Thoracic aorta (tissue), 2 donors: ENCODE measurements at regions not wholly inside any gene's neighbourhood (a gene's known extent, or its start where the extent isn't known, plus 50 kb on each side); places are given as distances from the start of the nearest gene placed in this dataset.

Experiments
- ATAC-seq: fragments of 150-250 bp; one replicate; pipeline ENCODE4 v1.8.0; 2017; ENCODE audit warnings: low read depth; ENCODE audit not compliant: insufficient number of reproducible peaks, low FRiP score
- DNase-seq: peaks from one replicate; pipeline ENCODE4 v3.0.0-alpha.2; 2020; ENCODE audit warnings: low spot score
- H3K27ac ChIP-seq, 2 donors: fragments of 200-600 bp; sonication (generic); 1 replicate in 1 of 2; 2 replicates in 1 of 2; pipeline ENCODE4 v1.5.1; 2016; ENCODE audit warnings: mild to moderate bottlenecking in 2 of 2, moderate library complexity in 2 of 2
- H3K27me3 ChIP-seq: fragments of 200-600 bp; sonication (generic); replicated peaks from 2 replicates; pipeline ENCODE4 v1.6.0; 2016; ENCODE audit warnings: mild to moderate bottlenecking; ENCODE audit not compliant: insufficient read depth
- H3K36me3 ChIP-seq: fragments of 200-600 bp; sonication (generic); one replicate; pipeline ENCODE4 v1.5.1; 2016
- H3K4me1 ChIP-seq, 2 donors: fragments of 200-600 bp; sonication (generic); 1 replicate in 1 of 2; 2 replicates in 1 of 2; pipeline versions ENCODE4 v1.5.1 to v1.6.0; 2016; ENCODE audit warnings: low read depth in 2 of 2, mild to moderate bottlenecking in 1 of 2; ENCODE audit not compliant: control insufficient read depth in 1 of 2
- H3K4me3 ChIP-seq: fragments of 200-600 bp; sonication (generic); 2 replicates; pipeline ENCODE4 v1.5.1; 2016; ENCODE audit warnings: mild to moderate bottlenecking
- H3K9me3 ChIP-seq: fragments of 200-600 bp; sonication (generic); 2 replicates; pipeline ENCODE4 v1.5.1; 2016
- CTCF ChIP-seq: fragments of 200-600 bp; sonication (generic); IDR thresholded peaks from one replicate; pipeline ENCODE4 v1.5.1; 2019; ENCODE audit warnings: antibody characterized with exemption

- Histone ChIP-seq H3K27ac (no peak overlapping the region), H3K36me3 (no peaks in the 10 kb centered on the region), H3K4me1 (no peaks in the 10 kb centered on the region), H3K4me3 (no peak overlapping the region), H3K9me3 (peaks cover 5% of the 10 kb centered on the region), H3K27me3 (no peaks in the 10 kb centered on the region)
- no peak for TF ChIP-seq CTCF
- DNase-seq = no peak
- ATAC-seq = no peak
These were observed 121.5 kb downstream of the CHRM3 start for GRCh38 chr1:239507826-239508225.

- Histone ChIP-seq H3K27ac (no peak overlapping the region), H3K4me1 (no peaks in the 10 kb centered on the region), H3K4me3 (no peak overlapping the region), H3K9me3 (no peaks in the 10 kb centered on the region), H3K27me3 (no peaks in the 10 kb centered on the region), H3K36me3 (no peaks in the 10 kb centered on the region)
- DNase-seq = no peak
- ATAC-seq = no peak
- TF ChIP-seq CTCF = no peak
These were observed 125.5 kb downstream of the CHRM3 start for GRCh38 chr1:239511875-239512274.

- Histone ChIP-seq H3K4me1 (no peaks in the 10 kb centered on the region), H3K27me3 (no peaks in the 10 kb centered on the region), H3K27ac (no peak overlapping the region), H3K4me3 (no peak overlapping the region), H3K36me3 (no peaks in the 10 kb centered on the region), H3K9me3 (no peaks in the 10 kb centered on the region)
- TF ChIP-seq CTCF = no peak
- no peak for ATAC-seq
- no peak for DNase-seq
These were observed 130.2 kb downstream of the CHRM3 start for GRCh38 chr1:239516579-239516978.

GRCh38 chr1:239526391-239526790 is 140.0 kb downstream of the CHRM3 start:
- H3K27ac ChIP-seq = no peak overlapping the region

GRCh38 chr1:239527051-239527693 is 140.8 kb downstream of the CHRM3 start:
- TF ChIP-seq CTCF = no peak
- Histone ChIP-seq H3K27ac (no peak overlapping the region), H3K36me3 (no peaks in the 10 kb centered on the region), H3K4me1 (no peaks in the 10 kb centered on the region), H3K4me3 (no peak overlapping the region), H3K9me3 (no peaks in the 10 kb centered on the region), H3K27me3 (no peaks in the 10 kb centered on the region)
- DNase-seq = no peak
- no peak for ATAC-seq

More at GRCh38 chr1:239526391-239526790, 140.0 kb downstream of the CHRM3 start:
- Histone ChIP-seq H3K4me1 (no peaks in the 10 kb centered on the region), H3K27me3 (no peaks in the 10 kb centered on the region), H3K9me3 (no peaks in the 10 kb centered on the region), H3K36me3 (no peaks in the 10 kb centered on the region), H3K4me3 (no peak overlapping the region)
- DNase-seq (no peak), ATAC-seq (no peak)
- no peak for TF ChIP-seq CTCF
